ENCODE measurements at regions not wholly inside any gene's neighbourhood (a gene's known extent, or its start where the extent isn't known, plus 50 kb on each side); places are given as distances from the start of the nearest gene placed in this dataset.
A peak's percentile ranks its signal among the peaks of the same experiment; 100 is the strongest.

DNA sequence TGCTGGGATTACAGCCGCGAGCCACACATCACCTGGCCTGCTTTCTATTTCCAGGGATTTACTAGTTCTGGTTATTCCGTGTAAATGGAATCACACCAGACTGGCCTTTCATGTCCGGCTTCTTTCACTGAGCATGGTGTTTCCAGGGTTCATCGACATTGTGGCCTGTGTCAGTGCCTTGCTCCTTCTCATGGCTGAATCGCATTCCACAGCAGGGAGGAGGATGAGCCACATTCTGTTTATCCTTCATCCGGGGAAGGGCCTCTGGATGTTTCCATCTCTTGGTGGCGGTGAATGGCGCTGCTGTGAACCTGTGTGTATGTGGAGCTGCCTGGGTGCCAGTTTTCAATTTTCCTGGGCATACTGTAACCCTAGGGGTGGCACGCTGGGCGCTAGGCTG, 58.7 kb upstream of the RNU6ATAC start:
- POLR2A ChIA-PET (ENCODE audit: unreplicated experiment): no interaction called here
- H2BK120ac ChIP-seq (ENCODE audit: low read depth, low read length): peak overlapping the region; percentile 98
- H3K9ac ChIP-seq (ENCODE audit: low read depth, low read length): no peak overlapping the region
- intact Hi-C loops (cut with micrococcal nuclease): no loop called here
- no peak overlapping the region for H3K56ac ChIP-seq (ENCODE audit: extremely low read depth, insufficient read depth, low read length)
- no peak overlapping the region for H3K4me3 ChIP-seq (ENCODE audit: insufficient read depth, low read depth, low read length)
- H4K91ac ChIP-seq (ENCODE audit: insufficient read depth, low read depth, low read length): peak overlapping the region; percentile 81
- peak; percentile 35; the same call in 1 of the 2 replicates for ATAC-seq (ENCODE audit: low read depth)
- no peaks in the 10 kb centered on the region for H3K79me1 ChIP-seq (ENCODE audit: low read depth in 1 of 2, low read length in 2 of 2)
- peak overlapping the region; percentile 8 for H3K27ac ChIP-seq (ENCODE audit: insufficient read depth, low read length)
- peak overlapping the region; percentile 45 for H2BK5ac ChIP-seq (ENCODE audit: low read depth, low read length, poor library complexity, severe bottlenecking)
- no peaks in the 10 kb centered on the region for H3K9me3 ChIP-seq (ENCODE audit: control insufficient read depth, insufficient read depth, low read length)
- H4K8ac ChIP-seq (ENCODE audit: low read depth in 2 of 2, low read length in 2 of 2): peak overlapping the region; percentile 21 to 93; a peak in 3 of 4 replicates
- CTCF ChIA-PET: no interaction called here
- peak overlapping the region; percentile 82 for H2AFZ ChIP-seq (replicated peaks; ENCODE audit: low read length, poor library complexity)
- dilution Hi-C loops (cut with HindIII; ENCODE audit: low sequenced_read_pairs, unreplicated experiment): no loop called here
- H2AK5ac ChIP-seq (ENCODE audit: low read depth, low read length): peak overlapping the region; percentile 80
- H3K9me1 ChIP-seq (ENCODE audit: insufficient read depth, low read length): peaks cover 12% of the 10 kb centered on the region
- peak overlapping the region; percentile 50 for H4K5ac ChIP-seq (ENCODE audit: low read depth, low read length)
- H3K18ac ChIP-seq (ENCODE audit: low read depth, low read length): peak overlapping the region; percentile 35; the same call in 1 of the 2 replicates
- peak overlapping the region; percentile 55; the same call in 2 of the 3 replicates for H2BK15ac ChIP-seq (ENCODE audit: low read depth, low read length)
- no peak overlapping the region for H3K4me2 ChIP-seq (ENCODE audit: low read depth, low read length)
- H3K4me1 ChIP-seq (ENCODE audit: control insufficient read depth, insufficient read depth, low read length): peaks cover 33% of the 10 kb centered on the region
- in situ Hi-C loops (cut with MboI; ENCODE audit: low sequenced_read_pairs): no loop called here
- peak overlapping the region; percentile 84 for H3K4ac ChIP-seq (ENCODE audit: low read depth, low read length)
- H3K36me3 ChIP-seq (ENCODE audit: control insufficient read depth, insufficient read depth, low read length): no peaks in the 10 kb centered on the region
- no peaks in the 10 kb centered on the region for H3K27me3 ChIP-seq (ENCODE audit: control insufficient read depth, insufficient read depth, low read length)
- no peaks in the 10 kb centered on the region for H4K20me1 ChIP-seq (ENCODE audit: insufficient read depth, low read length)
- no TSS peak for BruUV-seq (replicated peaks)
- no peak overlapping the region for H2AK9ac ChIP-seq (replicated peaks; ENCODE audit: low read depth, low read length, poor library complexity)
- H3K14ac ChIP-seq (replicated peaks; ENCODE audit: low read depth, low read length): peak overlapping the region; percentile 90
- peak overlapping the region; percentile 91 for H2BK20ac ChIP-seq (ENCODE audit: low read depth, low read length)
- 85% methylated on average over 7 of the region's 11 CpGs; no CpG with 5 or more reads in 1 of the 2 experiments for WGBS, 2 experiments (ENCODE audit: extremely low coverage in 2 of 2, insufficient read length in 1 of 2)
- peak overlapping the region; percentile 84; the same call in 1 of the 2 replicates for H3K23ac ChIP-seq (ENCODE audit: low read depth, low read length)
- TF ChIP-seq, protein P1, sequence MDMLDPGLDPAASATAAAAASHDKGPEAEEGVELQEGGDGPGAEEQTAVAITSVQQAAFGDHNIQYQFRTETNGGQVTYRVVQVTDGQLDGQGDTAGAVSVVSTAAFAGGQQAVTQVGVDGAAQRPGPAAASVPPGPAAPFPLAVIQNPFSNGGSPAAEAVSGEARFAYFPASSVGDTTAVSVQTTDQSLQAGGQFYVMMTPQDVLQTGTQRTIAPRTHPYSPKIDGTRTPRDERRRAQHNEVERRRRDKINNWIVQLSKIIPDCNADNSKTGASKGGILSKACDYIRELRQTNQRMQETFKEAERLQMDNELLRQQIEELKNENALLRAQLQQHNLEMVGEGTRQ (IDR thresholded peaks at IDR 0.05; ENCODE audit: low read depth, low read length): no peak
- no peak for TF ChIP-seq MXI1 (IDR thresholded peaks at IDR 0.05; ENCODE audit: borderline replicate concordance, low read depth, low read length)
- no peak for TF ChIP-seq SMC3 (IDR thresholded peaks at IDR 0.05; ENCODE audit: low read depth, low read length)
- TF ChIP-seq BHLHE40 (IDR thresholded peaks at IDR 0.05; ENCODE audit: low read depth, low read length): no peak
- TF ChIP-seq NFE2L2 (IDR thresholded peaks at IDR 0.05; ENCODE audit: low read depth, low read length): no peak
- TF ChIP-seq, protein P2, sequence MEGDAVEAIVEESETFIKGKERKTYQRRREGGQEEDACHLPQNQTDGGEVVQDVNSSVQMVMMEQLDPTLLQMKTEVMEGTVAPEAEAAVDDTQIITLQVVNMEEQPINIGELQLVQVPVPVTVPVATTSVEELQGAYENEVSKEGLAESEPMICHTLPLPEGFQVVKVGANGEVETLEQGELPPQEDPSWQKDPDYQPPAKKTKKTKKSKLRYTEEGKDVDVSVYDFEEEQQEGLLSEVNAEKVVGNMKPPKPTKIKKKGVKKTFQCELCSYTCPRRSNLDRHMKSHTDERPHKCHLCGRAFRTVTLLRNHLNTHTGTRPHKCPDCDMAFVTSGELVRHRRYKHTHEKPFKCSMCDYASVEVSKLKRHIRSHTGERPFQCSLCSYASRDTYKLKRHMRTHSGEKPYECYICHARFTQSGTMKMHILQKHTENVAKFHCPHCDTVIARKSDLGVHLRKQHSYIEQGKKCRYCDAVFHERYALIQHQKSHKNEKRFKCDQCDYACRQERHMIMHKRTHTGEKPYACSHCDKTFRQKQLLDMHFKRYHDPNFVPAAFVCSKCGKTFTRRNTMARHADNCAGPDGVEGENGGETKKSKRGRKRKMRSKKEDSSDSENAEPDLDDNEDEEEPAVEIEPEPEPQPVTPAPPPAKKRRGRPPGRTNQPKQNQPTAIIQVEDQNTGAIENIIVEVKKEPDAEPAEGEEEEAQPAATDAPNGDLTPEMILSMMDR (conservative IDR thresholded peaks at IDR 0.05; ENCODE audit: low read depth, low read length): no peak
- TF ChIP-seq, protein P3, sequence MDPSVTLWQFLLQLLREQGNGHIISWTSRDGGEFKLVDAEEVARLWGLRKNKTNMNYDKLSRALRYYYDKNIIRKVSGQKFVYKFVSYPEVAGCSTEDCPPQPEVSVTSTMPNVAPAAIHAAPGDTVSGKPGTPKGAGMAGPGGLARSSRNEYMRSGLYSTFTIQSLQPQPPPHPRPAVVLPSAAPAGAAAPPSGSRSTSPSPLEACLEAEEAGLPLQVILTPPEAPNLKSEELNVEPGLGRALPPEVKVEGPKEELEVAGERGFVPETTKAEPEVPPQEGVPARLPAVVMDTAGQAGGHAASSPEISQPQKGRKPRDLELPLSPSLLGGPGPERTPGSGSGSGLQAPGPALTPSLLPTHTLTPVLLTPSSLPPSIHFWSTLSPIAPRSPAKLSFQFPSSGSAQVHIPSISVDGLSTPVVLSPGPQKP (IDR thresholded peaks at IDR 0.05; ENCODE audit: borderline replicate concordance, low read depth, low read length): no peak
- TF ChIP-seq POLR2A (IDR thresholded peaks at IDR 0.05; ENCODE audit: low read depth, low read length): no peak
- no peak for TF ChIP-seq RCOR1 (IDR thresholded peaks at IDR 0.05; ENCODE audit: insufficient replicate concordance, low read length)
- no peak for TF ChIP-seq MAFK (IDR thresholded peaks at IDR 0.05; ENCODE audit: low read depth, low read length)
- no peak for TF ChIP-seq CHD1 (IDR thresholded peaks at IDR 0.05; ENCODE audit: low read depth, low read length)
- TF ChIP-seq FOS (IDR thresholded peaks at IDR 0.05; ENCODE audit: low read depth, low read length): no peak
- no peak for TF ChIP-seq CEBPB (IDR thresholded peaks at IDR 0.05; ENCODE audit: low read depth, low read length)
- no peak for TF ChIP-seq RAD21 (IDR thresholded peaks at IDR 0.05; ENCODE audit: low read length)
- no peak for TF ChIP-seq MAZ (IDR thresholded peaks at IDR 0.05; ENCODE audit: borderline replicate concordance, low read depth, low read length)
- TF ChIP-seq RFX5 (IDR thresholded peaks at IDR 0.05; ENCODE audit: low read depth, low read length): no peak
- DNase-seq: peak; percentile 28
